GM23338 (cell line): ENCODE measurements at regions not wholly inside any gene's neighbourhood (a gene's known extent, or its start where the extent isn't known, plus 50 kb on each side); places are given as distances from the start of the nearest gene placed in this dataset.

ENCODE experiments used
- ATAC-seq: fragments of 200-7000 bp; cut with Tn5 transposase; 3 replicates; pipeline ENCODE4 v1.9.1; 2020
- DNase-seq: peaks from one replicate; pipeline ENCODE4 v3.0.0-alpha.2; 2015; ENCODE audit warnings: low spot score
- H2AFZ ChIP-seq: fragments of 200-600 bp; sonication (generic); 2 replicates; pipeline ENCODE4 v1.8.0; 2016; ENCODE audit warnings: antibody characterized with exemption, mild to moderate bottlenecking, moderate library complexity
- H3F3A ChIP-seq: fragments of 200-600 bp; sonication (generic); replicated peaks from 2 replicates; pipeline ENCODE4 v1.8.0; 2017; ENCODE audit warnings: antibody characterized with exemption, mixed run types, low read depth
- H3K27ac ChIP-seq: fragments of 200-600 bp; sonication (generic); 2 replicates; pipeline ENCODE4 v1.6.1; 2016; ENCODE audit warnings: low read depth
- H3K27me3 ChIP-seq: fragments of 200-600 bp; sonication (generic); 2 replicates; pipeline ENCODE4 v1.8.0; 2016; ENCODE audit warnings: mild to moderate bottlenecking, mixed run types, moderate library complexity; ENCODE audit not compliant: insufficient read depth
- H3K36me3 ChIP-seq: fragments of 200-600 bp; sonication (generic); 2 replicates; pipeline ENCODE4 v1.8.0; 2016; ENCODE audit warnings: mild to moderate bottlenecking; ENCODE audit not compliant: insufficient read depth
- H3K4me1 ChIP-seq: fragments of 200-600 bp; sonication (generic); 2 replicates; pipeline ENCODE4 v1.8.0; 2016; ENCODE audit warnings: mild to moderate bottlenecking, moderate library complexity; ENCODE audit not compliant: insufficient read depth
- H3K4me2 ChIP-seq: fragments of 200-600 bp; sonication (generic); 2 replicates; pipeline ENCODE4 v1.7.1; 2017; ENCODE audit warnings: mixed run types
- H3K4me3 ChIP-seq: fragments of 200-600 bp; sonication (generic); 2 replicates; pipeline ENCODE4 v1.6.1; 2016; ENCODE audit warnings: mixed run types
- H3K79me2 ChIP-seq: fragments of 200-600 bp; sonication (generic); replicated peaks from 2 replicates; pipeline ENCODE4 v1.8.0; 2017; ENCODE audit warnings: mild to moderate bottlenecking; ENCODE audit not compliant: insufficient read depth
- H3K9me2 ChIP-seq: fragments of 200-600 bp; sonication (generic); 2 replicates; pipeline ENCODE4 v1.8.0; 2017; ENCODE audit not compliant: insufficient read depth
- H4K20me1 ChIP-seq: fragments of 200-600 bp; sonication (generic); replicated peaks from 2 replicates; pipeline ENCODE4 v1.8.0; 2017; ENCODE audit warnings: mild to moderate bottlenecking; ENCODE audit not compliant: insufficient read depth
- H3K27ac Mint-ChIP-seq: 2 replicates; pipeline ENCODE4 v1.8.0; 2020; ENCODE audit warnings: inconsistent platforms, mild to moderate bottlenecking, moderate library complexity, mixed read lengths
- H3K27me3 Mint-ChIP-seq: 3 replicates; pipeline ENCODE4 v1.8.0; 2022; ENCODE audit warnings: low read depth, mild to moderate bottlenecking, moderate library complexity, mixed read lengths, inconsistent platforms; ENCODE audit not compliant: insufficient read depth, poor library complexity
- H3K36me3 Mint-ChIP-seq: 3 replicates; pipeline ENCODE4 v1.8.0; 2021; ENCODE audit warnings: low read depth, mild to moderate bottlenecking, inconsistent platforms, moderate library complexity, mixed read lengths
- H3K4me1 Mint-ChIP-seq: 3 replicates; pipeline ENCODE4 v1.8.0; 2020; ENCODE audit warnings: mild to moderate bottlenecking, inconsistent platforms, mixed read lengths
- H3K4me3 Mint-ChIP-seq: 3 replicates; pipeline ENCODE4 v1.8.0; 2021; ENCODE audit warnings: moderate library complexity, mild to moderate bottlenecking, inconsistent platforms, mixed read lengths
- H3K9me3 Mint-ChIP-seq: 3 replicates; pipeline ENCODE4 v1.8.0; 2020; ENCODE audit warnings: moderate library complexity, mild to moderate bottlenecking, inconsistent platforms, mixed read lengths
- CREB1 ChIP-seq: fragments of 250-450 bp; sonication (Bioruptor Pico); IDR thresholded peaks from 2 replicates; pipeline ENCODE4 v1.5.0; 2020; ENCODE audit warnings: low read depth, mild to moderate bottlenecking, moderate library complexity
- CTCF ChIP-seq, 2 experiments: fragments of 200-600 bp in 1 of 2; sonication (generic) in 1 of 2; conservative IDR thresholded peaks; 2 replicates each; pipeline versions ENCODE4 v1.5.1 to v1.6.1; 2016 to 2017; ENCODE audit warnings: antibody characterized with exemption in 2 of 2, low read depth in 2 of 2, mild to moderate bottlenecking in 2 of 2, moderate library complexity in 1 of 2
- ETS1 ChIP-seq: IDR thresholded peaks from 2 replicates; pipeline ENCODE4 v1.6.1; 2016; ENCODE audit warnings: antibody characterized with exemption
- EZH2 ChIP-seq: fragments of 200-600 bp; sonication (generic); IDR thresholded peaks from one replicate; pipeline ENCODE4 v1.8.0; 2017; ENCODE audit warnings: antibody characterized with exemption, mild to moderate bottlenecking, low read depth; ENCODE audit not compliant: unreplicated experiment
- EZH2phosphoT487 ChIP-seq: fragments of 200-600 bp; sonication (generic); IDR thresholded peaks from one replicate; pipeline ENCODE4 v1.8.1; 2018; ENCODE audit warnings: antibody characterized with exemption; ENCODE audit not compliant: unreplicated experiment
- JUNB ChIP-seq: IDR thresholded peaks from one replicate; pipeline ENCODE4 v1.6.1; 2016; ENCODE audit warnings: antibody characterized with exemption; ENCODE audit not compliant: unreplicated experiment
- NANOG ChIP-seq: IDR thresholded peaks from 2 replicates; pipeline ENCODE4 v1.6.1; 2016; ENCODE audit warnings: antibody characterized with exemption, borderline replicate concordance
- POLR2AphosphoS5 ChIP-seq: IDR thresholded peaks from 2 replicates; pipeline ENCODE4 v1.6.1; 2016; ENCODE audit warnings: antibody characterized with exemption, low read depth
- REST ChIP-seq: IDR thresholded peaks from one replicate; pipeline ENCODE4 v1.6.1; 2018; ENCODE audit warnings: antibody characterized with exemption; ENCODE audit not compliant: unreplicated experiment
- STAT1 ChIP-seq: IDR thresholded peaks from one replicate; pipeline ENCODE4 v1.6.1; 2016; ENCODE audit warnings: antibody characterized with exemption; ENCODE audit not compliant: unreplicated experiment
- ZNF114 ChIP-seq: fragments of 250-450 bp; sonication (Bioruptor Pico); IDR thresholded peaks from 2 replicates; pipeline ENCODE4 v1.5.0; 2020; ENCODE audit warnings: mild to moderate bottlenecking, moderate library complexity
- ZNF331 ChIP-seq: fragments of 250-450 bp; sonication (Bioruptor Pico); IDR thresholded peaks from 2 replicates; pipeline ENCODE4 v1.5.0; 2020; ENCODE audit warnings: low read depth, mild to moderate bottlenecking, moderate library complexity
- ZNF462 ChIP-seq: fragments of 250-450 bp; sonication (Bioruptor Pico); IDR thresholded peaks from 2 replicates; pipeline ENCODE4 v1.5.0; 2020; ENCODE audit warnings: mild to moderate bottlenecking, moderate library complexity

GRCh38 chr5:106159616-106160015 lies 1511.1 kb downstream of the EFNA5 start:
- peak overlapping the region; percentile 71 for H3K27ac Mint-ChIP-seq
- H3K4me1 Mint-ChIP-seq = peaks cover 14% of the 10 kb centered on the region; the same call in 2 of the 3 replicates
- Histone ChIP-seq H3K4me2 (no peak overlapping the region), H3K4me1 (peaks cover 21% of the 10 kb centered on the region), H3K9me2 (no peaks in the 10 kb centered on the region), H2AFZ (no peak overlapping the region), H3F3A (no peaks in the 10 kb centered on the region), H3K27me3 (no peaks in the 10 kb centered on the region), H3K4me3 (no peak overlapping the region), H3K27ac (no peak overlapping the region), H3K36me3 (no peaks in the 10 kb centered on the region), H4K20me1 (no peaks in the 10 kb centered on the region), H3K79me2 (no peaks in the 10 kb centered on the region)
- no peaks in the 10 kb centered on the region for H3K27me3 Mint-ChIP-seq
- H3K36me3 Mint-ChIP-seq = no peaks in the 10 kb centered on the region; the same call in 2 of the 3 replicates
- no peak for TF ChIP-seq ZNF114 (CRISPR knock-in tag)
- TF ChIP-seq ZNF462 (CRISPR knock-in tag) = no peak
- no peak for TF ChIP-seq JUNB
- TF ChIP-seq REST = no peak
- TF ChIP-seq POLR2AphosphoS5 = no peak
- no peak for TF ChIP-seq STAT1
- no peak for TF ChIP-seq EZH2phosphoT487
- no peak for TF ChIP-seq ZNF331 (CRISPR knock-in tag)
- no peak for TF ChIP-seq EZH2
- no peak for TF ChIP-seq CREB1 (CRISPR knock-in tag)
- no peak for TF ChIP-seq NANOG
- no peak for TF ChIP-seq ETS1
- no peak for TF ChIP-seq CTCF (conservative IDR thresholded peaks at IDR 0.05; ENCODE audit: low read depth in 2 of 2)
- peaks cover 4% of the 10 kb centered on the region; the same call in 1 of the 3 replicates for H3K9me3 Mint-ChIP-seq
- DNase-seq = no peak
- no peak overlapping the region for H3K4me3 Mint-ChIP-seq
- no peak for ATAC-seq
